Right renal pelvis (tissue), 4 donors: ENCODE measurements at regions not wholly inside any gene's neighbourhood (a gene's known extent, or its start where the extent isn't known, plus 50 kb on each side); places are given as distances from the start of the nearest gene placed in this dataset.

ENCODE experiments used
- DNase-seq, 4 donors: peaks; one replicate each; pipeline ENCODE4 v3.0.0-alpha.2; 2013; ENCODE audit warnings: low read depth in 4 of 4, low spot score in 3 of 4, missing footprints in 1 of 4

DNA sequence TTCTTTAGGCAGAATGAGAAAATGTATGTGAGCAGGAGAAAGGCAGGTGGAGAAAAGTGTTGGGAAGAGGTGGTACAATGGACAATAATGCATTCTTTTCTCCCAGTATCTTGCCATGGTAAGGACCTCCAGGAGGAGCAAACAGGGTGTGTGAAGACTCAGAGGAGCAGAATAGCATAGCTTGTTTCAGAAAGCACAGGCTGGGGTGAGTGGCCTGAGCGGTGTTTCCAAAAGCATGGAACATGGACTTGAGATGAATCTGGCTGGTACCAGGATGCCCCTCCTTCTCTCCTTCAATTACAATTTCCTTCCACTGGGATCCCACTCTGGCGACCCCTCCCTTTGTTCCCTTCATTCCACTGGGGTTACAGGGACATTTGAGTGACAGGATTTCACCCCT, 123.4 kb upstream of the TNR start:
- DNase-seq, result no peak

DNA sequence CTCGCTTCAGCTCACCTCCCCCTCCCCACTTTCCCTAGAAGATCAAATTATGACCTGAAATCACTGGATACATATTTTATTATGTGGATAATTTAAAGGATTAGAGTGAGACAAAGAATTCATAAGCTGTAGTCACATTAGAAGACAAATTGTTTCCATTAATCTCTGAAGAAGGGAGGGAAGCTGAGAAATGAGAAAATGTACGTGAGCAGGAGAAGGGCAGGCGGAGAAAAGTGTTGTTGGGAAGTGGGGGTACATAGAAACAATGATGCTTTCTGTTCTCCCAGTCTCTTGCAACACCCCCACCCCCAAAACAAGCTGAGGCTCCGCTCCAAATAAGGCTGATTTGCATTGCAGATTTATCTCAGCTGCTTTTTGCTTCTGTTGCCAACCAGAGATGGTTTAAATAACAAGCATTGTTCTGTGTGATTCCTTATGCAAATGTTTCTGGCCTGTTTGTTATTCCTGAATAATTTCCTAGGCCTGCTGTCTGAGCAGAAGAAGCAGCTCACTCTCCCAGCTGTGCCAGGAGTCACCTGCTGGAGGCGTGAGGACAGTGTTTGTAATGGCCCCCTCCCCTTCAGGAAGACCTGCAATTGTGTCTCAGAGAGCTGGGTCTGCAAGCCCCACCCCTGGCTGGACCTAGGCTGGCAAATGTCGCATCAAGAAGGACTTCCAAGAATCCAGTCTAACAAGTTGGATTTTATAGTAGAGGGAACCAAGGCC, 121.8 kb upstream of the TNR start:
- no peak for DNase-seq

DNA sequence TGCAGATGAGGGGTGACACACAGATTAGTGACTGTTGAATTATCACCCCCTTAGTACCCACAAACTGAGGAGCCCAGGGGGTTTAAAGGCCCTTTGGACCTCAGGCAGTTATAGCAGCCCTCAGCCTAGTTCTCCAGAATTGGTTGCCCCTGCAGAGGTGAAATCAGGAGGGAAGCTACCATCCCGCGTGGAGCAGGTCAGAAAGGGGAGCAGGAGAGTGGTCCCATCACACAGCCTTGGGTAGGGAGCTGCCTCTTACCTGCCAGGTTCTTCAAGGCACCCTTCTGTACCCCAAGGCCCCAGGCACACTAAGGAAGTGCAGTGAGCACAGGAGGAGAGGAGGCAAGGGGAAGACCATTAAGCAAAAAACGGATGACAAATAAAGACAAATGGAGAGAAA, 121.2 kb upstream of the TNR start:
- DNase-seq, result no peak

DNA sequence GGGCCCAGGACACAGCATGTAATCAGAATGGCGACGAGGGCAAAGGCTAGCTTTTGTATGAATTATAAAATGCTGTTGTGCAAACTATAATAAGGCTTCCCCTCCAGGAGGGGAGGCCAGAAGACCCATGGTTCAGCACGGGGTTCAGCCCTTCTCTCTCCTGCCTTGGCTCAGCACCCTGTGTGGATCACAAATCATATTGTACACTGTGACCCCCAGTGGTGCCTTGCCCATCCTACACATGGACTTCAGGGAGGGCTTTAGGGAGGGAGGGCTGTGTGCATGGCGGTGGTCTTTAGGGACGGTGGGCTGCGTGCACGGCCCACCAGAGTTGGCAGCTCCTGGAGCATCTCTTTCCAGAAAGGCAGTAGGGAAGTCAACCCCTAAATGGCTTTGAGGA, 120.8 kb upstream of the TNR start:
- DNase-seq, result no peak

DNA sequence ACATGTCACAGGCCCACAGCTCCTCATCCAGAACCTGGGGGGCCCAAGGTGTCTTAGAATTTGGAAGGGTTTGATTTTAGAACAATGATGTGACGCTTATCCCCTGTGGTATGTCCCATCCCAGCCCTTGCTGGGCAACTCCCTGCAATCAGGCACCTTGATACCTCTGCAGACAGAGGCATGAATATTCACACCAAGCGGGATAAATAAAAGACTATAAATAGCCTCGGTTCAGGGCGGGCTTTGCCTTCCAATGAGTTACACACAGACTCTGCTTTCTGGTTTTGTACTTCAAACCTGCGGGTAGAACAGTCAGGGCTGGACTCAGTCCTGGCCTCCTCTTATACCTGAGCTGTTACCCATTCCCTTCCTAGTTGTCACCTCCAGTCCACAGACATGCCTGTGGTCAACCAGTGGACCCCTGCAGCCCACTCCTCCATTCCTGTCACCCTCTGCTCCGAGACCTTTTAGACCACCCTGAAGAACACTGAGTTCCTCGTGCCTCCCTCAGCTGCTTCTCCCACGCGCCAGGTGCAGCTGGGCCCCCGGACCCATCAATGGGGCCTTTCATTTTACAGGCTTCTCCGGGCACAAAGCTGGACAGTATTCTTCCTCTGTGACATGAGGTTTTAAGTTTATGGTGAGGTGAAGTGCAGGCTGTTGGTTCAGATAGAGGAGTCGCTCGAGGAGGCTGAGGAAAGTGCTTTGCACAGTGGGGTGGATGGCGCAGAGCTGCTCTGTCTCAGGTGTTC, 120.1 kb upstream of the TNR start:
- no peak for DNase-seq

DNA sequence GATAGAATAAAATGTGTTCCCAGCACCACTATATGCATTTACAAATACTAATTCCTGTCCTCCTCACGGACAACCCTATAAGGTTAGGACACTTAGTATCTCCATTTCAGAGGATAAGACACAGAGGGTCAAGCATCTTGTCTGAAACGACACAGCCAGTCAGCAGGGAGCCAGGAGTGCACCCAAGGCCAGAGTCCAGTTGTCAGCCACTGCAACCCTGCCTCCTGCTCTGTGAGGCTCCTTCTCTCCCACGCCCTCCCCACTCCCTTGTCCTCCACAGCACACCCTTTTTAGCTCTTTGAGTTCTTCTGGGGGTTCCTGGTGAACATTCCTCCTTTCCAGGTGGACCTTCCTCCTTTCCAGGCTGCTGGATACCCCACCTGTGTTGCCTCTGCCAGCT, 119.0 kb upstream of the TNR start:
- no peak for DNase-seq

DNA sequence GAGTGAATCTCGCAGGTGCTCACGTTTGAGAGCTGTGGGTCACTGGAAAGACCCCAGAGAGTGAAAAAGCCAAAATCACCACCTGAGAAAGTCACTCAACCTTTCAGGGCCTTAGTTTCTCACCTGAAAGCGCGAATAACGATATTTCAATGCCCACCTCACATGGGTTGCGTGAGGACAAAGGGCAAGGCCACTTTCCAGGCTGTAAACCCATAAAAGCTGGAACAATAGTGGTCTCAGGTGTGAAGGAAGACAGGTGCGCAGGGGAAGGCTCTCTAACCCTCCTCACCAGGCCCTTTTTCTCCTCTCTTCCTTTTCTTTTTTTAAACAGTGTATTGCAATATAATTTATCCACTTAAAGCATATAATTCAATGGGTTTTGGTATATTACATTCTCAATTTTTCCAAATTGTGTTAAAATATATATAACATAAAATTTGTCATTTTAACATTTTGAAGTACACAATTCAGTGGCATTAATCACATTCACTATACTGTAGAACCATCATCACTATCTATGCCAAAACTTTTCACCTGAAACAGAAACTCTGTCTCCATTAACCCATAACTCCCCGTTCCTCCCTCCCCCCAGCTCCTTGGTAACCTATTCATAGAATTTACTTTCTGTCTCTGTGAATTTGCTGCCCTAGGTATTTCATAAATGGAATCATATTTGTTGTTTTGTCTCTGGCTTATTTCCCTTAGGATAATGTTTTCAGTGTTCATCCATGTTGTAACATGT, 118.4 kb upstream of the TNR start:
- DNase-seq, result no peak

DNA sequence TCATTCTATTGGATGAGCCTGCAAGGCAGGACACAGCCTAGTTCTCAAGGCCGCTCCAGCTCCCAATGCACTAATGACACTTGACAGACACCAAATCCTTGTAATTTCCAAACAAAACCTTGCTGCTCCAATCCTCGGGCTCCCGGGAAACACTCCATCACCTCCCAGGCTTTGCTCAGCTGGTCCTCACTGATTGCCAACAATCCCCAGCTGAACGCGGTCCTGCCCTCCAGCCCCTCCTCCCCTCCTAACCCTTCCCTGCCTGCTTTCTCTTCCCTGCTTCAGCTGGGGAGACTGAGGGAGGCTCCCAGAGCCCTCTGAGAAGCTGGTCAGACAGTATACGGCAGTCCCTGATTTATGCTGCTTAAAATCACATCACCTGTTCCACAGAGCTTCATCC, 114.4 kb upstream of the TNR start:
- no peak for DNase-seq

DNA sequence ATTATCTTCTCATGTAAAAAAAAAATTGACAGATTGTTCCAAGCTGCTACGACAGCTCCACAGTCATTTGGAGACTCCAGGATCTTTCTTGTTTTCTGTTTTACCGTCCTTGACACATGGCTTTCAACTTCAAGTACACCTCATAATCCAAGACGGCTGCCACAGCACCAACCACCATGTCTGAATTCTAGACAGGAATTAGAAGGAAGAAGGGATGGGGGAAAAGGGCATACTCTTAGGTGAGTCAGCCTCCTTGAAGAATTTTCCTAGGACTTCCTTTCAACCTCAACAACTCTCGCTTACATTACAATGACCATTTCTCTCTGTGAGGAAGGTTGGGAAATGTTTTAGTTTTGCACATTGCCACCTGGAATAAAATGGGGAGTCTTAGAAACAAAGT, 110.3 kb upstream of the TNR start:
- no peak for DNase-seq

DNA sequence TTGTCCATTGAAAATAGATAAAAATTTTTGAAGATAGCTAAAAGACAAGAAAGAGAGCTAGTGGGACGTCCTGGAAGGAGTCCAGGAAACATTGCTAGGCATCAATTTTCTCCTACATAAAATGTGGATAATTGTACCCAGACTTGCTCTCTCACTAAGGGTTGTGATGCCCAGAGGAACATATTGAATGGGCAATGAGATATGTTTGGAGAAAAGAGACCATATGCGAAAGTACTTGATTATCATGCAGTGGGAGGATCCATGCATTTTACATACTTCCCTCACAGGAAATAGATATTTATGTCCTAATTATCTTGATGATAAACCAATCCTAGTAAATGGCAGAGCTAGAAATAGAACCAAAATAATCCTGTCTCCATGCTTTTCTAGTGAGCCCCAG, 108.4 kb upstream of the TNR start:
- DNase-seq, result no peak

DNA sequence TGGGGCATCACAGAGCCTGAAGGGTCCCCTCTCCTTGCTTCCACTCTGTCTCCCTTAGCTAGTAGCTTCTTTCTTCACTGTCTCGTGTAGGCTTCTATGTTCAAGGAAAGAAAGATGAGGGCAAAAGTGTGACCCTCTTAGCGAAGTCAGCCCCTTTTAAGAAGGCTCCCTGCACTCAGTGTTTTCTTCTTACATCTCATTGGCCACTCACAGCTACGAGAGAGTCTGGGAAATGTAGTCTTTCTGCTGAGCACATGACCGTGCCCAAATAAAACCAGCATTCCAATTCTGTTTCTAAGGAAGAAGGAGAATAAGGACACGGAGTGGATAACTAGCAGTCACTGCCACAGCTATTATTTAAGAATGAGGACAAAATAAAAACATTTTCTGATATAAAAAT, 104.9 kb upstream of the TNR start:
- DNase-seq, result no peak

DNA sequence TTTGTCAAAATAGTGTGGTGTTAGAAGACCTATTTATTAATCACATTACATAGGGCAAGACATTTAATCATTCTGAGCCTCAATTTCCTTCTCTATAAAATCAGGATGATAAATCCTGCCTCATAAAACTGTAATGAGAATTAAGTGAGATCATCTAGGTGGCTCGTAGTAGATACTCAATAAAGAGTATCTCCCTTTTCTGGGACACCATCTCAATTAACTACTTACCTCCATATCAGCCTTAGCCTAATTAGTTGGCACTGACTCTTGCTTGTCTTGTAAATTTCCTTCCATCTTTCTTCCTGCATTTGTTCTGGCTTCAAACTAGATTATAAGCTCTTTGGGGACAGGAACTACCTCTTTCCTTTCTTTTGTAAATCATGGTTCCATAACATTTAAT, 102.6 kb upstream of the TNR start:
- no peak for DNase-seq

DNA sequence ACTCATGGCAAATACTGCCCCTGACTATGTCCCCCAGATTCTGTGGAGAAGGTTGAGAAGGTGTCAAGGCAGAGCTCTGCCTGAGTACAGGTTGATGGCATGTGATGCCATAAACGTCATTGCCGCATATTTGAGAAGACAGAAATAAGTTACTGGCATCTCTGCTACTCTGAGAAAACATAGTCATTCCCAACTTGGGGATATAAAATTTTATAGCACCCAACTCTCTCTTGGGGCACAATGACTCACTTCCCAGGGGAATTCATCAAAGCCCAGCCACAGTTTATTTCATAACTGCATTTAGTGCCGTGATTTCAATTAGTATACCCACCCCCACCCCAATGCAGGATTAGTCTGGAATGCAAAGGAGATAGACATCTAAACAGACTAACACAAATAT, 101.9 kb upstream of the TNR start:
- no peak for DNase-seq

DNA sequence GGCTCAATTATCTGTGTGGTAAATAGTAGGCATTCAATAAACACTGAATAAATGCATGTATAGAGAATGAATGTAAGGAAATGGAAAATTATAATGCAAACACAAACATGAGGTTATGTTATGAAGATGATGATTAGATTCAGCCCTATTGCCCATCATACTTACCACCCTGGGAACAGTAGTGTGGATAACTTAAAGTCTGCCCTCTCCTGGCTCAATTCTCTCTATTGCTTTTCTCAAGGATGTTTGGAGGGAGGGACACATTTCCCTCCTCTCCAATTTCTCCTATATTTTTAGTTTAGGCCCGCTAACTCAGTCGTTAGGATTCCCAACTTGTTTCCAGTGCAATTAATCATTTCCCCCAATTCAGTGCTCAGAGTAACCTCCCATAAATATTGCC, 101.5 kb upstream of the TNR start:
- DNase-seq, result no peak

DNA sequence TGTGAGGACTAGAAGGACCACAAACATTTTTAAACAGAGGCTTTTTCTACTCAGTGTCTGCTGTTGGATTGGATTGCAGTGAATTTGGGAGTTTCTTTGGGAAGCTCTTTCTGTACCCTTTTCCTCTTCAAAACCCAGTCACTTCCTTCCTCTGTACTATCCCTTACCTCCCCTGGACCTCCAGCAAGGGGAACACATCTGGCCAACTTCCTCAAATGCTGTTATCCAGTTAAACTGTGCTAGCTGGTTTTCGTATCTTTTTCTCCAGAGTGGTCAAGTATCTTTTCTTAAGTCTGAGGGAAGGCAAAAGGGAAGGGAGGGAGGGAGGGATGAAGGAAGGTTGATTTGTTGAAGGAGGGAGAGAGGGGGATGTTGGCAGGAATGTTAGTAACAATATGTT, 99.2 kb upstream of the TNR start:
- no peak for DNase-seq

DNA sequence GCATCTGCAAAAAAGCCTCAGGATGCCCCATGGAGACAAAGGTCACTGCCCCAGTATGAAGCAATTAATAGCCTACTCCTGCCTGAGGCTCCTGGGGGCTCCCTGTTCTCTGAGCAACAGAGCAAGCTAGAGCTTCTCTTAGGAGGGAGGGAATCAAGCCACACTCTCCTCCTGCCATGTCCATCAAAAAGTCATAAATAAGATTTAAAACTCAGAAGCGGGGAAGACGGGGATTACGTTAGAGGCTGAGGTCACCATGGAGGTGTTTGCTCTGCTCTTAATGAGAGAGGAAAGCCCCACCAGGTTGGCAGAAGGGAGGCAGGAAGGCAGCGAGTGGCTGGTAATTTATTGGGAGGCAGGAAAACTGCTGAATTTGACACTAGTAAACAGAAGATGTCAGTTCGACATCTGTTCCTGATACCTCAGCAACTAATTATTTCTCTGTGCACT, 98.4 kb upstream of the TNR start:
- no peak for DNase-seq

DNA sequence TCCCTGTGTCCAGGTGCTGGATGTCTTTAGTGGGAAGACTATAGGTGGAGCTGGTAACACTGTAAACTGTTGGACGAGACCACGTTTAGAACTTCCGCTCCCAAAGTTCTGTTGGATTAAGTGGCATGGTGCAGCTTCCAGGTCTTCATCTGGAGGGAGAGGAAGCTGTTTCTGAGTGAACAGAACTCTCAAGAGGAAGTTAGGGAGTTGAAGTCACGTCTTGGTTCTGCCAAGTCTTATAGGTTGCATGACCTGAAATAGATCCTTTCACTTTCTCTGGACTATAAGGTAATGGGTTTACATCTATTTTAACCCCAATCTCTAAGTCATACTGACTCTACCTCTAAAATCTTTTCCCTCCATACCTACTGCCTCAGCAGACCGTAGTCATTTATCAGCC, 97.4 kb upstream of the TNR start:
- DNase-seq, result no peak

DNA sequence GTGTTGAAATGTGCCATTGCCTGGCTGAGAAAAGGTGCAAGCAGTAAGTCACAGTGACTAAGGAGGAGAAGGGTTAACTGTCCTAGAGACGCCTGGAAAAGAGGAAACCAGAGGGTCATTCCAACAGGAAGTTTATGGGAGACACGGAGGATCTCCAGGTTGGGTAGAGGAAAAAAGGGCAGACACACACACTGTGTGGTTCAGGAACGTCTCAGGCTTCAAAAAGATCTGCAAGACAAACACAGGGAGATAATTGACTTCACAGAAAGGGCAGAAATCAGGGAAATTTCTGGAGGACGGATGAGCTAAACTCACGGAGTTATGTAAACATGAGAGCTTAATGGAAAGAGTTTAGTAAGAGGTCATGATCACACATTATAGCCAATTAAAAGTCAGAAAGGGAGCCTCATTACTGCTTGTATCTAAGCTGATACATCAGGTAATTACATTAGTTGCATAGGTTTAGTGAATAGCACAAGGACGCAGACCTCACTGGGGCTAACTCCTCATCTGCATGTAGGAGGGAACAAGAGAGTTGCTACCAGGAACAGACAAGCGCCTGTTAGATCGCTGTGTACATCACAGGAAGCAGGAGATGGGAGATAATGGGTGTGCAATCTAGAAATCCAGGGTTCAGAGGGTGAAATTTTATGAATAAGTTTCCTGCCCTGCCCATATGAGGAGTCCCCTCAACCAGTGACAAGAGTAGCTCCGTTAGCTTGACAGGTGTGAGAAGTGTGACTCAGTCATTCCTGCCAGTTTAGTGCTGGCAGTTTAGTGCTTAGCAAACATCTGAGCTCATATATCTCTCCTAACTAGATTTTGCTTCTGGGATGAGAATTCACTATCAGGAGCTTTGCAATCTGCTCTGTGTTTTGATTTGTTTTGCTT, 96.6 kb upstream of the TNR start:
- DNase-seq, result no peak

DNA sequence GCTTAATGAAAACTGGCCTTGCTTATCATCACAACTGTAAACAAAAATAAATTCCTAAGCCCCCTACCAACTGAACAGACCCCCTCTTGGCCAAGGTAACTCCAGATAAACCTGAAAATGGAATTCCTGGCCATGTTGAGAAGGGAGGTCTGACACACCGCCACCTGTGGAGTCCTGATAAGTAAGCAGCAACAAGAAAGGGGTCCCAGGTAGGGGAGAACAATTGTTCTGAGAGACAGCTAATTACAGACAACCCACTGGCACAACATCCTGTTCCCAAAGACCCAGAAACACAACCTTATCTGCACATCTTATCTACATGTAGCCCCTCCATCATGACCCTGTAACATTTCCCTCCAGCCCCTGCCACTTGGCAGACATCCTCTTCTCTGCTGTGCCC, 91.2 kb upstream of the TNR start:
- DNase-seq, result no peak

DNA sequence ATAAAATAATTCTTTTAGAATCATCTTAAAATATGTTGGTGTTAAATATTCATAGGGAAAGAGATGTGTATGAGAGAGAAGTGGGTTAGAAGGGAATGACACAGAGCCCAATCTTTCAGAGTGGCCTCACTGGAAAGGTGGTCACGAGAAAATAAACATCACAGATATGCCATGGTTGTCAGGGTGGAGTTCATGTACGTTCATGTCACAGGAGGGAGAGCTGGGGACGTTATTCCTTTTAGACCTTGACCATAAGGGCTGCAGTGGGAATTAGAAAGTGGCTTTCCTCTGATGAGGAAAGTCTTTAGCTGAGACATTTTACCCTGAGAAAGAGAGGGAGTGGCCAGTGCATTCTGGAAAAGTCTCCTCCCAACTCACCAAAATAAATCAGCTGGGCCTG, 90.6 kb upstream of the TNR start:
- DNase-seq, result no peak

DNA sequence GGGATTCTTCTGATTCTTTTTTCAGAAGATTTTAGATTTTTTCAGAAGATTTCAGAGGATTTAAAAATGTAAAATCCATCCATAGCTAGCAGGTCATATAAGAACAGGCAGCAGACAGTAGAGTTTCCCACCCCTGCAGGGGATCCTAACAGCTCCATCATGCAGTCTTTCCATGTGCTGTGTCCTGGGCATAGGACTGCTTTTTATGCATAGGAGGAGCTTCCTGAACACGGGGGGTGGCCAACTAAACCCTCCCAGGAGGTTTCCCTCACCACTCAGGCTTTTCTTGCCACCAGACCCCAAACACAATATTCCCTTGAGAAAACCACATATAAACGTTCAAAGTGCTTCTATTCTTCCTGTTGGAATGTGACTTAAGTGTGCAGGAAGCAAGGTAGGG, 90.1 kb upstream of the TNR start:
- DNase-seq, result no peak
